Dendritic cell treated with granulocyte-macrophage colony-stimulating factor and Interleukin-4, amounts not matched to agents 40 ng/mL and 50 ng/mL, for 4 days (primary cell): ENCODE measurements at regions not wholly inside any gene's neighbourhood (a gene's known extent, or its start where the extent isn't known, plus 50 kb on each side); places are given as distances from the start of the nearest gene placed in this dataset.

Experiments used
- H3K27ac Mint-ChIP-seq: one replicate; pipeline ENCODE4 v1.8.0; 2022; ENCODE audit warnings: mild to moderate bottlenecking, mixed read lengths
- H3K27me3 Mint-ChIP-seq: one replicate; pipeline ENCODE4 v1.8.0; 2022; ENCODE audit warnings: mild to moderate bottlenecking, mixed read lengths
- H3K36me3 Mint-ChIP-seq: one replicate; pipeline ENCODE4 v1.8.0; 2022; ENCODE audit warnings: low read depth, mixed read lengths
- H3K4me1 Mint-ChIP-seq: one replicate; pipeline ENCODE4 v1.8.0; 2022; ENCODE audit warnings: low read depth, mixed read lengths
- H3K4me3 Mint-ChIP-seq: one replicate; pipeline ENCODE4 v1.8.0; 2022; ENCODE audit warnings: mild to moderate bottlenecking, moderate library complexity, mixed read lengths
- H3K9me3 Mint-ChIP-seq: one replicate; pipeline ENCODE4 v1.8.0; 2022; ENCODE audit warnings: mixed read lengths
- intact Hi-C: fragments of 100-400 bp; cut with micrococcal nuclease; formaldehyde crosslinking; loops from one replicate; pipeline ENCODE4 v1.15.0; 2022

- H3K27ac Mint-ChIP-seq: peak overlapping the region; percentile 23
- intact Hi-C loops: no loop called here
- no peaks in the 10 kb centered on the region for H3K36me3 Mint-ChIP-seq
- H3K4me1 Mint-ChIP-seq: peaks cover 55% of the 10 kb centered on the region
- H3K9me3 Mint-ChIP-seq: no peaks in the 10 kb centered on the region
- peaks cover 2% of the 10 kb centered on the region for H3K27me3 Mint-ChIP-seq
- H3K4me3 Mint-ChIP-seq: no peak overlapping the region
Observed at GRCh38 chr12:111108726-111109125, 188.3 kb upstream of the MYL2 start.

DNA sequence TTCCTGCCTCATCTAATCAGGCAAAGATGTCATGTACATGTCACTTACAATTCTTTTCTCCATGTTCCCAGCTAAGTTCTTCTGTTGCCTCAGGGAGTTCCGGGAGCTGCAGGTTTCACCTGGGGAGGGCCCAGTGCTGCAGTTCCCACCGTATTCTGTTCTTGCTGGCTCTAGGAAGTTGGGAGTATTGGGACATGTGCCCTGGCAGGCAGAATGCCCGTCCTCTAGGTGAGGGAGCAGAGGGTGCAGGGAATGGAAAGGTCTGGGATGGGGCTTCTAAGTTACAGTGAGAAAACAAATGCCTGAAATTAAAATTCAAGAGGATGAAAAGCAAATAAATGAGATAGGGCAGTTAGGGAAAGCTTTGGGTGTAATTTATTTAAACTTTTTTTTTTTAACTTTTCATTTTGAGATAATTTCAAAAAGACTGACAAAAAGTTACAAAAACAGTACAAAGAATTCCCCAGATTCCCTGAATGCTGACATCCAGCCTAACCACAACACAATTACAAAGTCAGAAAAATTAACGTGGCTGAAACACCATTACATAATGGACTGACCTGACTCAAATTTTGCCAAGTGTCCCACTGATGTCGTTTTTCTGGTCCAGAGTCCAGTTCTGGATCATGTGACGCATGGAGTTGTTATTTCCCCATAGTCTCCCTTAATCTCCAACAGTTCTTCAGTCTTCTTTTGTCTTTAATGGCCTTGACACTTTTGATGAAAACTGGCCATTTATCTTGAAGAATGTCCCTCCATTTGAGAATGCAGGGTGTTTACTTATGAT, 187.2 kb upstream of the MYL2 start:
- Mint-ChIP-seq H3K36me3 (no peaks in the 10 kb centered on the region), H3K4me1 (peaks cover 46% of the 10 kb centered on the region), H3K27me3 (peaks cover 2% of the 10 kb centered on the region), H3K9me3 (no peaks in the 10 kb centered on the region), H3K27ac (no peak overlapping the region), H3K4me3 (no peak overlapping the region)
- intact Hi-C loops: no loop called here

GRCh38 chr12:111105294-111105693, 184.9 kb upstream of the MYL2 start:
- Mint-ChIP-seq H3K4me1 (peaks cover 27% of the 10 kb centered on the region), H3K9me3 (no peaks in the 10 kb centered on the region), H3K4me3 (no peak overlapping the region), H3K36me3 (no peaks in the 10 kb centered on the region), H3K27me3 (peaks cover 3% of the 10 kb centered on the region), H3K27ac (no peak overlapping the region)
- intact Hi-C loops: no loop called here

DNA sequence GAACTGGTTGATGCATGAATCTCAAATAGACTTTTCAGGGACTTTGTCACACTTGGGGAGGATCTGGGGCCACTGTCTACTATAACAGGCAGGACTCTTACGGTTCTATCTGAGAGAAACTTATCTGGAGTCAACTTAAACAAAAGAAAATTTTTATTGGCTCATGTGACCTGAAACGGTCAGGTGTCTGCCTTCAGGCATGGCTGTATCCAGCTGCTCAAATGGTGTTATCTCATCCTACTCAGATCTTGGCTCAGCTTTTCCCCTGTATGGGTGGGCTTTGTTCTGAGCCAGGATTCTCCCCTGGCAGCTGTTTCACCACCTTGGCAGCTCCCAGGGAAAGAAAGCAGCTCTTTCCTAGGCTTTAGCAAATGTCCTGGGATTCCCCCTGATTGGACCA, 183.2 kb upstream of the MYL2 start:
- Mint-ChIP-seq H3K4me1 (peaks cover 34% of the 10 kb centered on the region), H3K9me3 (no peaks in the 10 kb centered on the region), H3K27me3 (peaks cover 14% of the 10 kb centered on the region), H3K4me3 (no peak overlapping the region), H3K27ac (no peak overlapping the region), H3K36me3 (no peaks in the 10 kb centered on the region)
- intact Hi-C loops: no loop called here

- H3K27me3 Mint-ChIP-seq: peaks cover 19% of the 10 kb centered on the region
- no peaks in the 10 kb centered on the region for H3K36me3 Mint-ChIP-seq
- no peaks in the 10 kb centered on the region for H3K9me3 Mint-ChIP-seq
- peaks cover 32% of the 10 kb centered on the region for H3K4me1 Mint-ChIP-seq
- no peak overlapping the region for H3K27ac Mint-ChIP-seq
- no peak overlapping the region for H3K4me3 Mint-ChIP-seq
- intact Hi-C loops: no loop called here
Observed at GRCh38 chr12:111102102-111102739, 181.8 kb upstream of the MYL2 start.

GRCh38 chr12:111101003-111101402, 180.6 kb upstream of the MYL2 start:
- Mint-ChIP-seq H3K36me3 (no peaks in the 10 kb centered on the region), H3K27ac (no peak overlapping the region), H3K4me3 (no peak overlapping the region), H3K27me3 (peaks cover 19% of the 10 kb centered on the region), H3K4me1 (peaks cover 27% of the 10 kb centered on the region), H3K9me3 (no peaks in the 10 kb centered on the region)
- intact Hi-C loops: no loop called here

GRCh38 chr12:111100554-111100953, 180.2 kb upstream of the MYL2 start:
- Mint-ChIP-seq H3K4me1 (peaks cover 27% of the 10 kb centered on the region), H3K9me3 (no peaks in the 10 kb centered on the region), H3K27ac (no peak overlapping the region), H3K36me3 (no peaks in the 10 kb centered on the region), H3K27me3 (peaks cover 22% of the 10 kb centered on the region), H3K4me3 (no peak overlapping the region)
- intact Hi-C loops: no loop called here

DNA sequence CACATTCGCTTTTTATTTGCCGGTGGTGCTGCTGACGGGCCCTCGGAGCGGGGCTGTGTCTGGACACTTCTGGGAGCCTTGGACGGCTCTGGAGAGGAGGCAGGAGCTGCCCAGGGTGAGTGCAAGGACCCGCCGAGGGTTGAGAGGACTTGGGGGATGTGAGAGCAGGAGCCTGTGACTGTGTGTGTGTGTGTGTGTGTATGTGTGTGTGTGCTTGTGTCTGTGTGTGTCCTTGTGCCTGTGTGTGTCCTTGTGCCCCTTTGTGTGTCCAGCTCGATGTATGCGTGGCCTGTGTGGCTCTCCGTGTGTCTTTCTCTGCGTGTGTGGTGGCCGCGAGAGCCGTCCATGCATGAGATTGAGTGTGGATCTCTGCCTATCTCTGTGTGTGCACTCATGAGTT, 179.6 kb upstream of the MYL2 start:
- intact Hi-C loops: no loop called here
- Mint-ChIP-seq H3K27me3 (peaks cover 22% of the 10 kb centered on the region), H3K27ac (no peak overlapping the region), H3K4me3 (no peak overlapping the region), H3K36me3 (no peaks in the 10 kb centered on the region), H3K9me3 (no peaks in the 10 kb centered on the region), H3K4me1 (peaks cover 22% of the 10 kb centered on the region)

- Mint-ChIP-seq H3K4me1 (peaks cover 21% of the 10 kb centered on the region), H3K27ac (peak overlapping the region; percentile 47), H3K4me3 (no peak overlapping the region), H3K27me3 (peaks cover 22% of the 10 kb centered on the region), H3K9me3 (no peaks in the 10 kb centered on the region), H3K36me3 (no peaks in the 10 kb centered on the region)
- intact Hi-C loops: no loop called here
Observed at GRCh38 chr12:111099186-111099585, 178.8 kb upstream of the MYL2 start.

DNA sequence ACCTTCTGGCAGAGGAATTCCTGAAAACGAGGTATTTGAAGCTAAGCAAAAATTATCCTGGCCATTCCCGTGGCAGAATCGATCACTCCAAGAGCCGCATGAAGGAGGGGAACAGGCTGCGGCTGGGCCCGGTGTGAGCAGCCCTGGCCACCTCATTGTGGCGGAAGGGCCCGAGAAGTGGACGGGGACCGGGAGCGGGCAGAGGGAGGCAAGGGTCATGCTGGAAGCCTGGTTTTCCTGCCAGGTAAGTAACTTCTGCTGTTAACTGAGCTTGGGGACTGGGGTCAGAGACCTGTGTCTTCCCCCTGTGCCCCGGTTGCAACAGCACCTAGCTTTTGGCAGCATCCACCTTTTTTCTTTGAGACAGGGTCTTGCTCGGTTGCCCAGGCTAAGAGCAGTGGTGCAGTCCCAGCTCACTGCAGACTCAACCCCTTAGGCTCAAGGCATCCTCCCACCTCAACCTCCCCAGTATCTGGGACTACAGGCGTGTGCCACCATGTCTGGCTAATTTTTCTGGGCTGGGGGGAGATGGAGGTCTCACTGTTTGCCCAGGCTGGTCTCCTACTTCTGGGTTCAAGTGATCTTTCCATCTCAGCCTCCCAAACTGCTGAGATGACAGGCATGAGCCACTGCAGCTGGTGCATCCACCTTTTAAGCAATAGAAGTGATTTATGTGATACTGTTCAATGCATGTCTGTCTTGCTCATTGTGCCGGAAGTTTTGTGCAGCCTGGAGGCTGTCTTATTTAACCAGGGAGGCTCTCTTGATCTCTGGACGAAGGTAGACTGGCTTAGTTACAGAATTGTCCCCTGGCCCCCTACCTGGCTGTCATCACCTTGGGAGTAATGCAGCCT, 174.0 kb upstream of the MYL2 start:
- Mint-ChIP-seq H3K4me1 (peaks cover 38% of the 10 kb centered on the region), H3K36me3 (no peaks in the 10 kb centered on the region), H3K9me3 (no peaks in the 10 kb centered on the region), H3K4me3 (no peak overlapping the region), H3K27ac (no peak overlapping the region), H3K27me3 (peaks cover 37% of the 10 kb centered on the region)
- intact Hi-C loops: no loop called here

- no peaks in the 10 kb centered on the region for H3K36me3 Mint-ChIP-seq
- no peaks in the 10 kb centered on the region for H3K9me3 Mint-ChIP-seq
- no peak overlapping the region for H3K27ac Mint-ChIP-seq
- H3K27me3 Mint-ChIP-seq: peaks cover 29% of the 10 kb centered on the region
- H3K4me1 Mint-ChIP-seq: peaks cover 32% of the 10 kb centered on the region
- no peak overlapping the region for H3K4me3 Mint-ChIP-seq
- intact Hi-C loops: no loop called here
Observed at GRCh38 chr12:111093428-111094142, 173.2 kb upstream of the MYL2 start.

- Mint-ChIP-seq H3K27me3 (peaks cover 23% of the 10 kb centered on the region), H3K9me3 (no peaks in the 10 kb centered on the region), H3K4me3 (no peak overlapping the region), H3K4me1 (peaks cover 31% of the 10 kb centered on the region), H3K27ac (no peak overlapping the region), H3K36me3 (no peaks in the 10 kb centered on the region)
- intact Hi-C loops: no loop called here
Observed at GRCh38 chr12:111091051-111091450, 170.7 kb upstream of the MYL2 start.

DNA sequence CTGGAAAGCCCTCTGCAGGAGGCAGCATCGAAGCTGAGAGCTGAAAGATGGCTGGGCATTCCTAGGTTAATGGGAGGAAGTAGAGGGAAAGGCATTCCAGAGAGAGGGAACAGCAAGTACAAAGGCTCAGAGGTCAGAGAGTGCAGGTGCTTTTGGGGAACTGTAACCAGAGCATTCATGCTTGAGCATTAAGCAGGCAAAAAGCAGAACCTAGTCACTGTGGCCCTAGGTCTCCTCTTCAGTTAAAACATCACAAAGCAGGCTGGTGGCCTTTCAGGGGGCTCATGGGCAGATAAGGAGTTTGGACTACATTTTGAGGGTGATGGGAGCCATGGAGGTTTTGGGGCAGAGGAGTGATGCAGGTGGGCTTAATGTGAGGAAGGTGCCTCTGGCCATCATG, 169.2 kb upstream of the MYL2 start:
- Mint-ChIP-seq H3K36me3 (no peaks in the 10 kb centered on the region), H3K4me3 (no peak overlapping the region), H3K9me3 (no peaks in the 10 kb centered on the region), H3K27me3 (peaks cover 23% of the 10 kb centered on the region), H3K27ac (no peak overlapping the region), H3K4me1 (peaks cover 36% of the 10 kb centered on the region)
- intact Hi-C loops: no loop called here
